Fibroblast of skin of right quadriceps (primary cell): ENCODE measurements at regions not wholly inside any gene's neighbourhood (a gene's known extent, or its start where the extent isn't known, plus 50 kb on each side); places are given as distances from the start of the nearest gene placed in this dataset.
"Not testable (repeated sequence)": the region's sequence is repeated elsewhere in the genome, so short reads cannot be mapped to it uniquely, and the experiment has no call there.

ENCODE experiments used
- DNase-seq: peaks from one replicate; pipeline ENCODE4 v3.0.0-alpha.2; 2013

DNA sequence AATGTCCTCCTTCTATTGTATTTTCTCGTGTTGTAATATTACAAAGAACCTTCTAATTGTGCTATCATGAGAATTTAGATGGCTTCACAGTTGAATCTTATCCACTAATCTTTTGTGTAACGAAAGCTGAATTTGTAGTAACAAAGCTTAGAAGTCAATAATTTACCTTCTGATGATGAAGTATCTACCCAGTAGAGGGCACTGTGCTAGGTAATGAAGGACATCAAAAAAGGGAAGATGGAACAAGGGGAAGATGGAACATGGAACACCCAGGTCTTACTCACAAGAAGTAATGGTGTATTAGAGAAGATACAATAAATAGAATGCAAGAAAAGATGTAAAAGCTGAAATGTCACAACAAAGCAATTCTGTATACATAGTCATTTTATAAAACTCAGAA lies 131.0 kb upstream of the CCNG1 start:
- DNase-seq = peak; percentile 0

- DNase-seq = no peak
Measured at GRCh38 chr5:163309914-163310313, 127.5 kb upstream of the CCNG1 start.

- DNase-seq = no peak
Measured at GRCh38 chr5:163310997-163311396, 126.4 kb upstream of the CCNG1 start.

- no peak for DNase-seq
Measured at GRCh38 chr5:163312598-163312997, 124.8 kb upstream of the CCNG1 start.

DNA sequence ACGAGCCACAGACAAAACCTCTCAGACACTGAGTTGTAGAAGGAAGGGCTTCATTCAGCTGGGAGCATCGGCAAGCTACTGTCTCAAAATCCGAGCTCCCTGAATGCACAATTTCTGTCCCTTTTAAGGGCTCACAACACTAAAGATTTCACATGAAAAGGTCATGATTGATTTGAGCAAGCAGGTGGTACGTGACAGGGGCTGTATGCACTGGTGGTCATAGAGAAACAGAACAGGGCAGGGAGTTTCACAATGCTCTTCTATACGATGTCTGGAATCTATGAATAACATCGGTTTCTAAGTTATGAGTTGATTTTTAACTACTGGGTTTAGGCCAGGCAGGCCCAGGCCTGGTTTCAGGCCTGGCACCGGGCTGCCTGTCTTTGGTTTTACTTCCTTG lies 124.3 kb upstream of the CCNG1 start:
- not testable (repeated sequence) for DNase-seq

DNA sequence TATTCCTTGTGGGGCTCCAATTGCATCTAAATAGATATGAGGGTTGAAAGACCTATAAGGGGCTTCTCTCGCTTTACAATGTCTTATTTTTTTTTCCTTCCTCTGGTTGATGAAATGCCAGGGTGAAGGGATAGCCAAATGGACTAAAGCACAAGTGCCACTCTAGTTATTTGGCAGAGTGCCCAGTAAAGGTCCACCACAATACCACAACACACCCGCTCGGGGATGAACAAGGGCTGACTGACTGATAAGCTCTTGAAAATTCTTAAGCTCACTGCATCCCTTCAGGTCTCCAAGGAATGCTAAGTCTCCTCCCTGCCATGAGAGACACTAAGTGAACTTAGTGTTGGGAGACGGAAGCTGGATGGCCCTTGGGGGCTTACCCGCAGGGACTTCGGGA lies 121.0 kb upstream of the CCNG1 start:
- not testable (repeated sequence) for DNase-seq

DNA sequence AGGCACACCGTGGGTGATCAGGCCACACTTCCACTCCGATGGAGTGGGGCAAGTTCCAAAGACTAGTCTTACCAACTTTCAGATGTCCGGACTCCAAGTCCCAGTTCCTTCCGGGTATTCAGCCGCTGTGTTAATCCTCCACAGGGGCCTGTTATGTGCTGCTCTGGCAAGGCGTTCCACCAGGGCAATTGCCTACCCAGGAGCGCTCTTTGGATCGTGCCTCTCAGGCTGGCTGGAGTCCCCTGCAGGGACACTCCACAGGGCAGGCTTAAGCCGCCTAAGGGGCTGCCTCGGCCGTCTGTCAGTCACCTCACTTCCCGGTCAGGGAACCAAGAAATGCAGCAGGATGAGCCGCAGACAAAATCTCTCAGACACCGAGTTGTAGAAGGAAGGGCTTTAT lies 118.7 kb upstream of the CCNG1 start:
- DNase-seq = no peak

- no peak for DNase-seq
Measured at GRCh38 chr5:163321511-163321910, 115.9 kb upstream of the CCNG1 start.

DNA sequence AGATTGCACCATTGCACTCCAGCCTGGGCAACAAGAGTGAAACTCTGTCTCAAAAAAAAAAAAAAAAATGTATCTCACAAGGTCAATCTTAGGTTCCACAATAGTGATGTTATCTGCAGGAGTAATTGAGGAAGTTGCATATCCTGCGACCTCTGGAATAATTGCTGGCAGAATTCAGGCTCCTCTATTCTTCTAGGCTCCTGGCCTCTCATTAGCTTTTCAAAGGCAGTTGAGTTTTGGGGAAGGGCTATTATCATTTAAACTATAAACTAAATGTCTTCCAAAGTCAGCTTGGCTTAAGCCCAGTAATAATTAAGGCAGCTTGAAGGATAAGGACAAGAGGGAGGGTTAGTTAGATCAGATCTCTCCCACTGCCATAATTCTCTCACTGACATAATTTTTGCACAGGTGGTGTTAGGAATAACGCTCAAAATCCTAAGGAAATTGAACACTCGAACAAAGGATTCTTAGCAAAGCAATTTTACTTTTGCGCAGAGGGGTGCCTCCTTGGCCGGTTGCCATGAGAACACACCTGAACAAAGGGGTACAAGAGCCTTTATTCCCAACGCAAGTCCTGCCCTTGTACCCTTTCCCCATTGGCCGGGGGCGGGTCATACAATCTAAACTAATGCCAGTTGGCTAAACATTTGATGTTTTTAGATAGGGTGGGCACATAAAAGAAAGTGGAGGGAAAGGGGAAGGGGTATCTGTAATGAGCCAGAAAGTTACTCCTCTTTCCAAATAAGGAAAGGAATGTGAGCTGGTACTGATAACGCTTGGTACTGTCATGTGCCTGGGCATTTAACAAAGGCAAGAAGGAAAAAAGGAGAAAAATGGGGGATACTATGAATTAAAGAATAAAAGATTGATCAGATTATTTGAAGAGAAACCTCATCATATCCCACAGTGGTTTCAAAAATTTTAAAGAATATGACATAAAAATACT lies 106.4 kb upstream of the CCNG1 start:
- no peak for DNase-seq

DNA sequence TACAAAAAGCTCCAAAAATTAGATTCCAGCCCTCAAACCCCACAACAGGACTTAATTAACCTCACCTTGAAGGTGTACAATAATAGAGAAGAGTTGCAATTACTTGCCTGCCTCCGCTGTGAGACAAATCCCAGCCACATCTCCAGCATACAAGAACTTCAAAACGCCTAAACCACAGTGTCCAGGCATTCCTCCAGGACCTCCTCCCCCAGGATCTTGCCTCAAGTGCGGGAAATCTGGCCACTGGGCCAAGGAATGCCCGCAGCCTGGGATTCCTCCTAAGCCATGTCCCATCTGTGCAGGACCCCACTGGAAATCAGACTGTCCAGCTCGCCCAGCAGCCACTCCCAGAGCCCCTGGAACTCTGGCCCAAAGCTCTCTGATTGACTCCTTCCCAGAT lies 101.3 kb upstream of the CCNG1 start:
- not testable (repeated sequence) for DNase-seq

DNA sequence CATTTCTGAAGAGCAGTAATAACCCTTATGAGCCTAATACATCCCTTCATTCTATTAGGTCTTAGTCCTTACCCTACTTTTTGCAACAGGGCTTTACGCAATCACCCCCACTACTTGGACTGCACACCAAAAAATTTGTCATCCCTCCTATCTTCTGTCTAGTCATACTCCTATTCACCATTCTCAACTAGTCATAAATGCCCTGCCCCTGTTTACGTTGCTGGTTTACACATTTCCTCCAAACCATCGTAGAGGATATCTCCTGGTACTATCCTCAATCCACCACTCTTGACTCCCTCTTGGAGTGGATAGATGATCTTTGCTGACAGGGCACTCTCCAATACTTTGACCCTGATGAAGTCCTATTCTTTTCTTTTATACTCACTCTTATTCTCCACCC lies 98.2 kb upstream of the CCNG1 start:
- no peak for DNase-seq

GRCh38 chr5:163340378-163340777 lies 97.0 kb upstream of the CCNG1 start:
- DNase-seq = not testable (repeated sequence)

DNA sequence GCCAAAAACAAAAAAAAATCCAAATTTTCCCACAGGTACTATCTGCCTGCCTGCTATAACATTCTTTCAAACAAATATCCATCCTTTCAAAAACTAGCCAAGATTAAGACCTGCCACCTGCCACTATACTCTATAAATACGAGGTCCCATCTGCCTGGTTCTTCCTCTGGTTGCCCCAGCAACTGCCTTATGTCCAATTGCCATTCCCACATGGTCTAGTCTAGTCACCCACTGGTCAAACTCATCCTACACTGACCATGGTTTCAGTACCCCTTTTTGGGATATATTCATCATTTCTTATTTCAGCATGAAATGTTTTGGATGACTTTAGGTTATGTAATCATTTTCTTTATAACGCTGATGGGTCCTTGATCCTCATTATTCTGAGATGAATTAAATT lies 95.1 kb upstream of the CCNG1 start:
- no peak for DNase-seq

DNA sequence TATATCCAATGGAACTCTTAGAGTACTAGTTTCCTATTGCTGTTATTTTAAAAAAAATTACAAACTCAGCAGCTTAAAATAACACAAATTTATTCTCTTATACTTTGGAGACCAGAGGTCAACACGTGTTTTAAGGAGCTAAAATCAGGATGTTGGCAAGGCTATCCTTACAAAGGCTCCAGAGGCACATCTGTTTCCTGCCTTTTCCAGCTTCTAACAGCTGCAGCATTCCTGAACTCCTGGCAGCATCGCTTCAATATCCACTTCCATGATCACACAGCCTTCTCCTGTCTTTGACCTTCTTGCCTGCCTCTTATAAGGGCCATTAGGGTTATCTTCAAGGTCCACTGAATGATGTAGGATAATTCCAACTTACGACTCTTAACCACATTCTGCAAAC lies 92.2 kb upstream of the CCNG1 start:
- no peak for DNase-seq

DNA sequence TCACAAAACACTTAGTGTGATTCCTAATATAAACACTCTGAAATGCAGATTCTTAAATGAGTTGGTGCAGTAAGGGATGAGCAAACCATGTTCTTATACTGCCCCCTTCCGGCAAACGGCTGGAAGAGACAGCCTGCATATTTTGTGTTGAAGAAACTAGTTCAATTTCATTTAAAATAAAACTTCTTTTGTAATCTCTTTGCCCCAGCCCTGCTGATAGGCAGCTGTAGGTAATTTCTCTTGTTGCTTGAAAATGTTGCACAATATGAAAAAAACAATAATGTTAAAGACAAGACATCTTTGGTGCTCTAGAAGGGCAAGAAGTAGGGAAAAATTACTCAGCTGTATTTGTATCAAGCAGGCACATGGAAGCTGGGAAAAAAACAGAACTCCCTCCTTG lies 89.7 kb upstream of the CCNG1 start:
- DNase-seq = peak; percentile 43

DNA sequence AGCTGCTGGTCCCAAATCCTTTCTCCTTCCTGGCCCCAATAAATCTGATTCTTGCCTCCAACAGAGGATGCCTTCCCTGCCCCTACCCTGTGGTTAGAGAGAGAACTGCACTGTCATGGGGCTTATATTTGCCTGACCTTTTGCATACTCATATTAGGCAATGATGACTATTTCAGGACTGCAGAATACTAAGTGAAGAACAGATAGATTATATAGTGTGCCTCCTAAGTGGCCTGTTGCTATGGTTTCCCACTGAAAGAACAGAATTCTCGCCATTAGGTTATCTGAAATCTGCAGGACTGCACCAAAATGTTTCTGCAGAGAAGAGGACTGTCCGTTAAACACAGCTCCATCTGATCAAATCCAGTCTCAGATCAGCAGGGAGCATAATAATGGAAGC lies 87.3 kb upstream of the CCNG1 start:
- no peak for DNase-seq

DNA sequence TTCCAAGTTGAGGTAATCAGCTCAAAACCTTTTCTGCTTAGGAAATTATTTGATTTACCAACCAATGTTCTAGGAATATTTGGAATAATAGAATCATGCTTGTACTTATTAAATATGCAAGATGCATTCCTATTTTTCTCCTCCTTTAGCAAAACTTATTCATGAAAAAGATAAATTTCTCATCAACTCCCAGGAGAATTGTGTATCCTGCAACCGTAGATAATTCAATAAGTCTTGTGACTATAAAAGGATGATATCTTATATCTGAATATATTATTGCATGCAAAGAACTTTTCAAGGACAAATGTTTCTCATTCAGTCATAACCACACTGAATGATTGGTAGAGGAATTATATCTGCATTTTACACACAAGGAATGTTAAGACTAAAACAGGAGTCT lies 84.9 kb upstream of the CCNG1 start:
- DNase-seq = no peak

GRCh38 chr5:163355811-163356210 lies 81.6 kb upstream of the CCNG1 start:
- not testable (repeated sequence) for DNase-seq

DNA sequence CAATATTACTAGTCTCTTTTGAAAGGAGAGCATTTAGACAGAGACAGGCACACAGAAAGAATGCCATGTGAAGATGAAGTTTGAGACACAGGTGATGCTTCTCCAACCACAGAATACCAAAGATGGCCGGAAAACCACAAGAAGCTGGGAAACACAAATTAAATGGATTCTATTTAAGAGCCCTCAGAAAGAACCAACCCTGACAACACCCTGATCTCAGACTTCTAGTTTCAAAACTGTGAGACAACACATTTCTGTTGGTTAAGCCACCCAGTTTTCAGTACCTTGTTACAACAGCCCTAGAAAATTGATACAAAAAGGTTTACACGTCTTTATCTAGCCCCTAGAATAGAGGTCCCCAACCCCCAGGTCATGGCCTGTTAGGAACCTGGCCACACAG lies 79.8 kb upstream of the CCNG1 start:
- DNase-seq = no peak

- no peak for DNase-seq
Measured at GRCh38 chr5:163360656-163361055, 76.7 kb upstream of the CCNG1 start.

DNA sequence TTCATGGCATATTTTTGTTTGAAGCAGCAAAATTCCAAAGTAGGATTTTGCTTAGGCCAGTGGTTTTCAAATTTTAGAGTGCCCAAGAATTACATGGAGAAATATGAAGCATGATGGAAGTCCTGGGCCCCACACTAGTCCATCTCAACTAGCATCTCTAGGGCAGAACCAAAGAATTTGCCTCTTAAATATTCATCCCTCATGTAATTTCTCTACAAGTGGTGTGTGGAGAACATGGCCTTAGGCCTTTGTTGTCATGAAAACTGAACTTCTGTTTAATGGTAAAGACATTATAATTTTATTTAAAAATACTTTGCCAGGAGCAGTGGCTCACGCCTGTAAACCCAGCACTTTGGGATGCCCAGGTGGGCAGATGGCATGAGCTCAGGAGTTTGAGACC lies 75.9 kb upstream of the CCNG1 start:
- DNase-seq = no peak

DNA sequence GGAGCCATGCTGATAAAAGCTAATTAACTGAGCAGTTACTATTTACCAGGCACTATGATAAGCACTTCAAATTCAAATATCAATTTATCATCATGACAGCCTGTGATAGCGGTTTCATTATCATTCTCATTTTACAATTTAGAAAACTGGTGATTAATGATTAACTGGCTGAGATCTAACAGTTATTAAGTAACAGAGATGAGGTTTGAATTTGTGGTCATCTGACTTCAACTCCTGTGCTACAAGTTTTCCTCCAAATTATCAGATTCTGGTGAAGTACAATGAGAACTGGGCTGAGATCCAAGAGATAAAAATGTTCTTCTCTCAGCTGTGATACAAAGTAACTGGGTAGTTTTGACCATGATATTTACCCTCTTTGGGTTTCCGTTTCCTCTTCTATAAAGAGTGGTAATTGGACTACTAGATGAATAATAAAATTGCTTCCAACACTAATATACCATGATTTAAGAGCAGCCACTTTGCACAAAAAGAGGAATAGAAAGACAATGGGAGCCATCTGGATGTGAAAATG lies 74.5 kb upstream of the CCNG1 start:
- DNase-seq = no peak

GRCh38 chr5:163363389-163363788 lies 74.0 kb upstream of the CCNG1 start:
- DNase-seq = no peak

DNA sequence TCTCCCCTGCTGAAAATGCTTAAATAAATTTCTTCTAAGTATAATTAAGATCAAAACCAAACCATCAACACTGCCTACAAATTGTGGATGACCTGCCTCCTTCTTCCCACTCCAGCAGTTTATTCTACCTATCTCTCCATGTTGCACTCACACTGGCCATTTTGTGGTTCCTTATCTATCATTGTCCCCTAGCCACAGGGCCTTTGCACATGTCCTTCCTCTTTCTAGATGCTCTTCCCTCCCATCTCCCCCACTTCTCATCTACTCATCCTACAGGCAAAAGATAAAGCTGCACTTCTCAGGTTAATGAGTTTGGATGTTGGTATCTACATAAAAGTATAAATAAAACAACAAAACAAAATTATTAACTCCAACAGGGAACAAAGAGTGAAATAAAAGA lies 70.6 kb upstream of the CCNG1 start:
- DNase-seq = no peak
